Neural cell (in vitro differentiated cells): ENCODE measurements at regions not wholly inside any gene's neighbourhood (a gene's known extent, or its start where the extent isn't known, plus 50 kb on each side); places are given as distances from the start of the nearest gene placed in this dataset.

Source experiments
- H2AFZ ChIP-seq: fragments of 200-600, 300-800 bp; sonication (generic), shearing (Covaris generic); 2 replicates; pipeline ENCODE4 v1.6.0; 2014; ENCODE audit warnings: low read depth, mild to moderate bottlenecking, antibody characterized with exemption, low read length, moderate library complexity
- H3F3A ChIP-seq: fragments of 200-600 bp; shearing (Covaris generic); 2 replicates; pipeline ENCODE4 v1.6.1; 2016; ENCODE audit warnings: mild to moderate bottlenecking, moderate library complexity, mixed read lengths, antibody characterized with exemption, low read length; ENCODE audit not compliant: insufficient read depth, poor library complexity, severe bottlenecking
- H3K27ac ChIP-seq: fragments of 200-600, 300-800 bp; sonication (generic), shearing (Covaris generic); 2 replicates; pipeline ENCODE4 v1.5.1; 2014; ENCODE audit warnings: mild to moderate bottlenecking, low read length, moderate library complexity
- H3K27me3 ChIP-seq: fragments of 300-800, 200-600 bp; sonication (generic), shearing (Covaris generic); 2 replicates; pipeline ENCODE4 v1.6.0; 2014; ENCODE audit warnings: mild to moderate bottlenecking, low read depth, low read length, moderate library complexity; ENCODE audit not compliant: insufficient read depth
- H3K36me3 ChIP-seq: fragments of 300-800, 200-600 bp; sonication (generic), shearing (Covaris generic); 2 replicates; pipeline ENCODE4 v1.5.1; 2014; ENCODE audit warnings: mild to moderate bottlenecking, antibody characterized with exemption, low read length, moderate library complexity; ENCODE audit not compliant: insufficient read depth
- H3K4me2 ChIP-seq: fragments of 300-800, 200-600 bp; sonication (generic), shearing (Covaris generic); 2 replicates; pipeline ENCODE4 v1.6.0; 2014; ENCODE audit warnings: mild to moderate bottlenecking, low read length
- H3K4me3 ChIP-seq: fragments of 300-800, 200-600 bp; sonication (generic), shearing (Covaris generic); 2 replicates; pipeline ENCODE4 v1.5.1; 2014; ENCODE audit warnings: mild to moderate bottlenecking, low read length, moderate library complexity
- H3K79me2 ChIP-seq: fragments of 200-600 bp; shearing (Covaris generic); replicated peaks from 2 replicates; pipeline ENCODE4 v1.6.0; 2014; ENCODE audit warnings: mild to moderate bottlenecking, low read length, moderate library complexity; ENCODE audit not compliant: insufficient read depth
- H3K9ac ChIP-seq: fragments of 300-800, 200-600 bp; sonication (generic), shearing (Covaris generic); 2 replicates; pipeline ENCODE4 v1.6.1; 2016; ENCODE audit warnings: mild to moderate bottlenecking, low read length, mixed read lengths
- H3K9me2 ChIP-seq: fragments of 200-600 bp; shearing (Covaris generic); 2 replicates; pipeline ENCODE4 v1.6.1; 2016; ENCODE audit warnings: mild to moderate bottlenecking, low read length, mixed read lengths; ENCODE audit not compliant: insufficient read depth
- H3K9me3 ChIP-seq: fragments of 200-600, 300-800 bp; sonication (generic), shearing (Covaris generic); 2 replicates; pipeline ENCODE4 v1.6.1; 2016; ENCODE audit warnings: mild to moderate bottlenecking, mixed run types, low read length, moderate library complexity, mixed read lengths
- H4K20me1 ChIP-seq: fragments of 200-600 bp; shearing (Covaris generic); 2 replicates; pipeline ENCODE4 v1.6.1; 2016; ENCODE audit warnings: mild to moderate bottlenecking, mixed run types; ENCODE audit not compliant: insufficient read depth
- CTCF ChIP-seq: fragments of 450-650 bp; IDR thresholded peaks from 2 replicates; pipeline ENCODE4 v1.5.1; 2014; ENCODE audit warnings: antibody characterized with exemption, mild to moderate bottlenecking, moderate library complexity; ENCODE audit not compliant: poor library complexity, severe bottlenecking
- EP300 ChIP-seq: fragments of 450-650 bp; conservative IDR thresholded peaks from 2 replicates; pipeline ENCODE4 v1.6.1; 2014; ENCODE audit warnings: antibody characterized with exemption, mild to moderate bottlenecking, moderate library complexity; ENCODE audit not compliant: poor library complexity, severe bottlenecking
- EZH2 ChIP-seq: fragments of 200-600, 300-800 bp; shearing (Covaris generic), sonication (generic); IDR thresholded peaks from 2 replicates; pipeline ENCODE4 v1.6.1; 2014; ENCODE audit warnings: antibody characterized with exemption, low read length, borderline replicate concordance, mild to moderate bottlenecking; ENCODE audit not compliant: insufficient read depth, poor library complexity, severe bottlenecking
- MXI1 ChIP-seq: fragments of 450-650 bp; conservative IDR thresholded peaks from 2 replicates; pipeline ENCODE4 v1.6.1; 2014; ENCODE audit warnings: antibody characterized with exemption, mild to moderate bottlenecking; ENCODE audit not compliant: poor library complexity, severe bottlenecking
- POLR2AphosphoS5 ChIP-seq: IDR thresholded peaks from 2 replicates; pipeline ENCODE4 v1.6.1; 2012
- RAD21 ChIP-seq: fragments of 450-650 bp; conservative IDR thresholded peaks from 2 replicates; pipeline ENCODE4 v1.6.1; 2014; ENCODE audit warnings: antibody characterized with exemption, mild to moderate bottlenecking, moderate library complexity
- REST ChIP-seq: IDR thresholded peaks from 2 replicates; pipeline ENCODE4 v1.6.1; 2012; ENCODE audit warnings: borderline replicate concordance
- SMC3 ChIP-seq: fragments of 450-650 bp; conservative IDR thresholded peaks from 2 replicates; pipeline ENCODE4 v1.6.1; 2014; ENCODE audit warnings: antibody characterized with exemption, mild to moderate bottlenecking, moderate library complexity; ENCODE audit not compliant: poor library complexity
- TAF1 ChIP-seq: IDR thresholded peaks from 2 replicates; pipeline ENCODE4 v1.6.1; 2012; ENCODE audit warnings: low read depth

GRCh38 chr10:125248489-125248888 is 88.1 kb upstream of the CTBP2 start (continued):
- no peak for TF ChIP-seq MXI1
- TF ChIP-seq RAD21, result no peak

GRCh38 chr10:125247576-125247975 is 87.2 kb upstream of the CTBP2 start:
- Histone ChIP-seq H3K79me2 (no peaks in the 10 kb centered on the region), H3K9ac (no peak overlapping the region), H3K36me3 (no peaks in the 10 kb centered on the region), H3K4me2 (no peak overlapping the region), H3K27me3 (no peaks in the 10 kb centered on the region), H3K9me2 (no peaks in the 10 kb centered on the region), H4K20me1 (no peaks in the 10 kb centered on the region), H3K4me3 (no peak overlapping the region), H3K27ac (no peak overlapping the region), H2AFZ (no peak overlapping the region), H3K9me3 (no peaks in the 10 kb centered on the region), H3F3A (no peaks in the 10 kb centered on the region)
- TF ChIP-seq SMC3 (no peak), EP300 (no peak), TAF1 (no peak), RAD21 (no peak), POLR2AphosphoS5 (no peak), EZH2 (no peak), CTCF (no peak), MXI1 (no peak), REST (no peak)

GRCh38 chr10:125243532-125244253 is 83.3 kb upstream of the CTBP2 start:
- no peaks in the 10 kb centered on the region for H3K9me3 ChIP-seq
- no peaks in the 10 kb centered on the region for H3K27me3 ChIP-seq
- no peak overlapping the region for H3K4me2 ChIP-seq
- H3K79me2 ChIP-seq, result no peaks in the 10 kb centered on the region
- H3K36me3 ChIP-seq, result no peaks in the 10 kb centered on the region
- no peaks in the 10 kb centered on the region for H3K9me2 ChIP-seq
- no peak overlapping the region for H3K4me3 ChIP-seq
- H2AFZ ChIP-seq, result no peak overlapping the region
- no peak overlapping the region for H3K27ac ChIP-seq
- H3F3A ChIP-seq, result no peaks in the 10 kb centered on the region
- no peaks in the 10 kb centered on the region for H4K20me1 ChIP-seq
- TF ChIP-seq SMC3 (no peak), POLR2AphosphoS5 (no peak), CTCF (no peak), EP300 (no peak), RAD21 (no peak), REST (no peak), EZH2 (no peak), TAF1 (no peak)
- no peak overlapping the region for H3K9ac ChIP-seq
